DOHH2 (cell line): ENCODE measurements at regions not wholly inside any gene's neighbourhood (a gene's known extent, or its start where the extent isn't known, plus 50 kb on each side); places are given as distances from the start of the nearest gene placed in this dataset.

Source experiments
- H3F3A ChIP-seq: fragments of 200-600 bp; sonication (generic), shearing (Covaris generic); 2 replicates; pipeline ENCODE4 v1.6.0; 2016; ENCODE audit warnings: antibody characterized with exemption, mild to moderate bottlenecking; ENCODE audit not compliant: control insufficient read depth, insufficient read depth
- H3K27ac ChIP-seq: fragments of 200-600 bp; sonication (generic); 2 replicates; pipeline ENCODE4 v1.5.1; 2014; ENCODE audit warnings: low read depth, mild to moderate bottlenecking, low read length, moderate library complexity
- H3K27me3 ChIP-seq: fragments of 200-600 bp; sonication (generic); 2 replicates; pipeline ENCODE4 v1.6.1; 2014; ENCODE audit warnings: mild to moderate bottlenecking, low read length, mixed read lengths; ENCODE audit not compliant: control insufficient read depth
- H3K36me3 ChIP-seq: fragments of 200-600 bp; sonication (generic); 2 replicates; pipeline ENCODE4 v1.6.1; 2014; ENCODE audit warnings: mild to moderate bottlenecking, low read length, moderate library complexity, mixed read lengths; ENCODE audit not compliant: control insufficient read depth
- H3K4me1 ChIP-seq: fragments of 200-600 bp; sonication (generic); 2 replicates; pipeline ENCODE4 v1.6.1; 2014; ENCODE audit warnings: mild to moderate bottlenecking, low read length, mixed read lengths; ENCODE audit not compliant: control insufficient read depth
- H3K4me2 ChIP-seq: fragments of 200-600 bp; sonication (generic); 2 replicates; pipeline ENCODE4 v1.6.0; 2014; ENCODE audit warnings: mild to moderate bottlenecking, low read length, moderate library complexity
- H3K4me3 ChIP-seq: fragments of 200-600 bp; sonication (generic); 2 replicates; pipeline ENCODE4 v1.5.1; 2014; ENCODE audit warnings: mild to moderate bottlenecking, low read length, mixed read lengths
- H3K79me2 ChIP-seq: fragments of 200-600 bp; sonication (generic); 2 replicates; pipeline ENCODE4 v1.6.1; 2014; ENCODE audit warnings: mild to moderate bottlenecking, low read length, mixed read lengths; ENCODE audit not compliant: control insufficient read depth
- H3K9me2 ChIP-seq: fragments of 200-600 bp; sonication (generic); replicated peaks from 2 replicates; pipeline ENCODE4 v1.6.1; 2014; ENCODE audit warnings: mild to moderate bottlenecking, low read length, mixed read lengths; ENCODE audit not compliant: control insufficient read depth
- H3K9me3 ChIP-seq: fragments of 200-600 bp; sonication (generic); 2 replicates; pipeline ENCODE4 v1.6.1; 2014; ENCODE audit warnings: antibody characterized with exemption, low read length, mixed read lengths; ENCODE audit not compliant: control insufficient read depth, insufficient read depth
- H4K20me1 ChIP-seq: fragments of 200-600 bp; sonication (generic); 2 replicates; pipeline ENCODE4 v1.6.0; 2014; ENCODE audit warnings: low read depth, mild to moderate bottlenecking, antibody characterized with exemption, low read length, moderate library complexity; ENCODE audit not compliant: control insufficient read depth, insufficient read depth
- EZH2phosphoT487 ChIP-seq: fragments of 200-600 bp; sonication (generic); IDR thresholded peaks from 2 replicates; pipeline ENCODE4 v1.6.1; 2017; ENCODE audit warnings: borderline replicate concordance, mild to moderate bottlenecking, antibody characterized with exemption, low read length, moderate library complexity, mixed read lengths
- TF ChIP-seq, protein P1 (sequence below): fragments of 200-600 bp; sonication (generic); IDR thresholded peaks from one replicate; pipeline ENCODE4 v1.5.1; 2014; ENCODE audit warnings: antibody characterized with exemption, mild to moderate bottlenecking, low read depth, low read length; ENCODE audit not compliant: poor library complexity, severe bottlenecking

GRCh38 chr2:6326958-6327357, 538.7 kb downstream of the CMPK2 start:
- no peak for TF ChIP-seq EZH2phosphoT487
- TF ChIP-seq, protein P1, sequence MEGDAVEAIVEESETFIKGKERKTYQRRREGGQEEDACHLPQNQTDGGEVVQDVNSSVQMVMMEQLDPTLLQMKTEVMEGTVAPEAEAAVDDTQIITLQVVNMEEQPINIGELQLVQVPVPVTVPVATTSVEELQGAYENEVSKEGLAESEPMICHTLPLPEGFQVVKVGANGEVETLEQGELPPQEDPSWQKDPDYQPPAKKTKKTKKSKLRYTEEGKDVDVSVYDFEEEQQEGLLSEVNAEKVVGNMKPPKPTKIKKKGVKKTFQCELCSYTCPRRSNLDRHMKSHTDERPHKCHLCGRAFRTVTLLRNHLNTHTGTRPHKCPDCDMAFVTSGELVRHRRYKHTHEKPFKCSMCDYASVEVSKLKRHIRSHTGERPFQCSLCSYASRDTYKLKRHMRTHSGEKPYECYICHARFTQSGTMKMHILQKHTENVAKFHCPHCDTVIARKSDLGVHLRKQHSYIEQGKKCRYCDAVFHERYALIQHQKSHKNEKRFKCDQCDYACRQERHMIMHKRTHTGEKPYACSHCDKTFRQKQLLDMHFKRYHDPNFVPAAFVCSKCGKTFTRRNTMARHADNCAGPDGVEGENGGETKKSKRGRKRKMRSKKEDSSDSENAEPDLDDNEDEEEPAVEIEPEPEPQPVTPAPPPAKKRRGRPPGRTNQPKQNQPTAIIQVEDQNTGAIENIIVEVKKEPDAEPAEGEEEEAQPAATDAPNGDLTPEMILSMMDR = no peak
- no peaks in the 10 kb centered on the region for H3K79me2 ChIP-seq

GRCh38 chr2:6336752-6337471, 528.8 kb downstream of the CMPK2 start:
- H3K27ac ChIP-seq = no peak overlapping the region
- peaks cover 46% of the 10 kb centered on the region for H3K36me3 ChIP-seq
- no peak for TF ChIP-seq EZH2phosphoT487
- TF ChIP-seq, protein P1 = no peak
- H3F3A ChIP-seq = no peaks in the 10 kb centered on the region
- peaks cover 47% of the 10 kb centered on the region for H3K9me3 ChIP-seq
- H3K27me3 ChIP-seq = no peaks in the 10 kb centered on the region
- H3K9me2 ChIP-seq = no peaks in the 10 kb centered on the region
- peaks cover 35% of the 10 kb centered on the region for H3K4me1 ChIP-seq
- H3K79me2 ChIP-seq = peaks cover 13% of the 10 kb centered on the region
- H3K4me2 ChIP-seq = no peak overlapping the region
- H4K20me1 ChIP-seq = no peaks in the 10 kb centered on the region
- no peak overlapping the region for H3K4me3 ChIP-seq

More at GRCh38 chr2:6326958-6327357, 538.7 kb downstream of the CMPK2 start:
- Histone ChIP-seq H3K4me2 (no peak overlapping the region), H3K4me3 (no peak overlapping the region), H3K9me3 (peaks cover 8% of the 10 kb centered on the region; the same call in 1 of the 2 replicates), H3K9me2 (no peaks in the 10 kb centered on the region), H3F3A (peaks cover 3% of the 10 kb centered on the region; the same call in 1 of the 2 replicates), H3K27me3 (no peaks in the 10 kb centered on the region), H3K4me1 (no peaks in the 10 kb centered on the region; the same call in 1 of the 2 replicates), H3K27ac (no peak overlapping the region), H3K36me3 (no peaks in the 10 kb centered on the region), H4K20me1 (no peaks in the 10 kb centered on the region)

GRCh38 chr2:6337472-6337820, 528.3 kb downstream of the CMPK2 start:
- Histone ChIP-seq H3K27ac (no peak overlapping the region), H3K4me1 (peaks cover 41% of the 10 kb centered on the region), H3K9me2 (no peaks in the 10 kb centered on the region), H3K4me2 (no peak overlapping the region), H3K27me3 (no peaks in the 10 kb centered on the region), H4K20me1 (no peaks in the 10 kb centered on the region), H3K4me3 (no peak overlapping the region), H3K36me3 (peaks cover 46% of the 10 kb centered on the region), H3K9me3 (peaks cover 47% of the 10 kb centered on the region), H3K79me2 (peaks cover 13% of the 10 kb centered on the region), H3F3A (peaks cover 3% of the 10 kb centered on the region; the same call in 1 of the 2 replicates)
- TF ChIP-seq, protein P1 = no peak
- TF ChIP-seq EZH2phosphoT487 = no peak
